Stimulated activated CD8-positive, alpha-beta memory T cell treated with anti-CD3 and anti-CD28 coated beads, Interleukin-15, amount 100 ng/mL, for 48 hours (primary cell): ENCODE measurements at regions not wholly inside any gene's neighbourhood (a gene's known extent, or its start where the extent isn't known, plus 50 kb on each side); places are given as distances from the start of the nearest gene placed in this dataset.

Experiments used
- DNase-seq, 2 donors: peaks; one replicate each; pipeline ENCODE4 v3.0.0-alpha.2; 2020; ENCODE audit warnings: low read depth in 2 of 2

DNA sequence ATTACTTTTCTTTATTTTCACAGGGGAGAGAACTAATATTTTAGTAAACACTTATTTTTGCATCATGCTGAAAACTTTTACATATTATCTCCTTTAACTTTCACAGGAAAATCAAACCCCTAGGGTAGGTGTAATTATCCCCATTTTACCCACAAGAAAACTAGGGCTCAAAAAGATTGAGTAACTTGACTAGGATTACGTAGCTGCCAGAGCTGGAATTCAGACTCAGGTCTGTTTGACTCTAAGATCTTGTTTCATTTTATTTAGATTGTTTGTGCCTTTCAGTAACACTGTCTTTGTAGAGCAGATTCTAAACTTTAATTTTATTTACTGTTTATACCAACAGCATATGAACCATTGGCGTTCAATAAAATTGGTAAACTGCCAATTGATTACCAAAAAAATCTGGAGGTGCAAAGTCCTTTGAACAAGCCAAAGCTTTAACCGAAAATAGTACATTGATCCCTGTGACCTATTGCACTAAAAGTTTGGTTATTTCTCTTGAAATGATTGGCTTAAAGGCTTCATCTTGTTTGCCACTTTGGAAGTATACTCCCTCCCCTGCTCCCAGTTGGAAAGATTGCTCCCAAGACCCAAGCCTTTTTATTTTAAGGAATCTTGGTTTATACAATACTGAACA is 71.0 kb upstream of the WDR26 start:
- no peak for DNase-seq

DNA sequence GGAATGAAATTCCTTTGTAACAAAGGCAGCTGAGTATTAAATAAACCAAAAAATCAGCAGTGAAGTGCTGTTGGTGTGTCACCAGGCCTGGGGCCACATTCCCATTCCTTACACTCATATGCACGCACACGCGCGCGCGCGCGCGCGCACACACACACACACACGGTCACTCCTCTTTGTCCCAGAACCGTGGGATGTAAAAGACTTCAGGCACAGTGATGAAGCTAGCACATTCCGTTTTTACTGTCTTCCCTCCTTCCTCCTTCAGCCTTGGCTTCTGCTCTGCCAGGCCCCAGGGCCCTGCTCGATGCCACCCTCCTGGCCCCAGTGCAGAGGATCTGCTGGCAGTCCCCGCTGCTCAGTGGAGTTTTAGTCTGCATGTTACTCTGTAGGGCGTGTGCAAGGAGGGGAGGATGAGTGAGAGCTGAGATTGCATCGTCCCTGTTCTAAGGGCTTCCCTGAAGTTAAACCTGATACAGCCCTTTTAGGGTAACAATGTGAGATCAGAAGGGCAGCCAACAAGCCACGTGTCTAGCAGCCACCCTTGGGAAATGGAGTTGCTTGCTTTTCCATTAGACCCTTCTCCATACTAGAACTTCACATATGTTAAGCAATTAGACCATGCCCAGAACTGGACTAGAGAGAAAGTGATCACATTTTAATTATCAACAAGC is 71.7 kb upstream of the WDR26 start:
- DNase-seq = no peak

GRCh38 chr1:224507771-224508523 is 73.3 kb upstream of the WDR26 start:
- DNase-seq = no peak

GRCh38 chr1:224509907-224510306 is 75.3 kb upstream of the WDR26 start:
- no peak for DNase-seq

GRCh38 chr1:224510880-224511645 is 76.5 kb upstream of the WDR26 start:
- no peak for DNase-seq

GRCh38 chr1:224512600-224513151 is 78.1 kb upstream of the WDR26 start:
- DNase-seq = no peak

DNA sequence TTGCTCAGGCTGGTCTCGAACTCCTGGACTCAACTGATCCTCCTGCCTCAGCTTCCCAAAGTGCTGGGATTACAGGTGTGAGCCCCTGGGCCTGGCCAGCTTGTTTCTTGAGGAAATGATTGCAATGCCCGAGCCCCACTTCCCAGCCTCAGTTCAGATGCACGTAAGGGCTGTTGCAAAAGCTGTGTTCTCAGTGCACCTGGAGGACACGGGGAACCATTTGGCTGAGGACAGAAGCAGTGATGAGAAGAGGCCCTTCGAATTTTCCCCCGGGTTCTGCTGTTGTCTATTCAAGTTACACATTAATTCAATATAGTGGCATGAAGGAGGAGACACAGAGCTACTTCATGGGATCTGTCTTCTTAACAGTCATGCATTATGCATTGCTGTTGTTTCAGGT is 78.8 kb upstream of the WDR26 start:
- no peak for DNase-seq

DNA sequence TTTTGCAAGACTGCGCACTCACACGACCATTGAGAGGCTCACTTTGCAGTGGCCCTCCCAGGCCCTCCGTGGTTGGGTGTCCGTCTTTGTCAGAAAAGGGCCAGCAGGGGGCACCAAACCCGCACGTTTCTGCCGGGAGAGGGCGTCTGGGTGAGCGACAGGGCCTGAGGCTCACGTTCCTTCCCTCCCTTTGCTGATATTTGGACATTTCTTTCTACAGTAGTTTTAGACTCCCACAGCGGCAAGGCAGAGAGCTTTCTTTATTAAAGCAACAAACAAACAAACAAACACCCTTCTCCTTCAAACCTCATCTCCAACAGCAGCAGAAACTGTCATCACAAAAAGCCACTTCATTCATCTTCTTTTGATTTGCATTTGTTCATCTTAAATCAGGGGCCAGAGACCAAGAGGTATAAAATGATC is 79.2 kb upstream of the WDR26 start:
- DNase-seq = peak; percentile 69

DNA sequence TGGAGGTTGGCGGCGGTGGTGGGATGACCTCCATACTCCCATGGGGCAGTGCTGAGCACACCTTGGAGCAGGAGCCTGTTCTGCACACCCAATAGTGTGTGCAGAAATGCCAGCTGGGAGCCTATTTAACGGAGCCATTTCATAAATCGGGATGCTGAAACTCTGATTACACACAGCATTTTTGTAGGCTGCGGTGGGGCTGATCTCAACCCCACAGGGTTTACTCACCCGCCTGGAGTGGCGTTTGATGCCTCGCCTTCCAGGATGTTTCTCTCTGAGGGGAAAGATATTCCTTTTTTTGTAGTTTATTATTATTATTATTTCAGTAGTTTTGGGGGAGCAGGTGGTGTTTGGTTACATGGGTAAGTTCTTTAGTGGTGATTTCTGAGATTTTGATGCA is 82.6 kb upstream of the WDR26 start:
- DNase-seq = no peak

GRCh38 chr1:224518528-224518927 is 83.9 kb upstream of the WDR26 start:
- DNase-seq = no peak

GRCh38 chr1:224519874-224520273 is 85.3 kb upstream of the WDR26 start:
- no peak for DNase-seq

- no peak for DNase-seq
These were observed 86.2 kb upstream of the WDR26 start for GRCh38 chr1:224520808-224521207.

GRCh38 chr1:224521904-224522734 is 87.5 kb upstream of the WDR26 start:
- no peak for DNase-seq

- DNase-seq = no peak
These were observed 89.1 kb upstream of the WDR26 start for GRCh38 chr1:224523676-224524075.

- DNase-seq = no peak
These were observed 90.1 kb upstream of the WDR26 start for GRCh38 chr1:224524679-224525078.

GRCh38 chr1:224525411-224526040 is 90.6 kb upstream of the CNIH3 start:
- DNase-seq = no peak

GRCh38 chr1:224526771-224527170 is 89.3 kb upstream of the CNIH3 start:
- DNase-seq = no peak

DNA sequence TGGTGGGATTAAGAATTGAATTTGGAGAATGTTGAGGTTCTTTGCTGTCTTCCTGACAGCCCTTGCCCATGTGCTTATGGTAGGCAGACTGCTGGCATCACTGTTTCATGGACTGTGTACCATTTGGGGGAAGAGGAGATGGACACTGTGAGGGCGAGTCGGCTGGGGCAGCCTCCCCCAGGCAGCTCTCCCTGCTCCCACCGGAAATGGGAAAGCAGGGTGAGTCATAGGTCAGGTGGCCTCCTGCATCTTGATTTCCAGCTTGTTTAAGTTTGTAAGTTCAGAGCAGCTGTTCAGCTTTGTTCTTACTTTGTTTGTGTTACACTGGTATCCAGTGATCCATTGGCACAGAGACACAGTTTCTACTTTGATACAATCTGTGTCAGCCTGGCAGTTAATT is 87.2 kb upstream of the CNIH3 start:
- no peak for DNase-seq

- no peak for DNase-seq
These were observed 86.3 kb upstream of the CNIH3 start for GRCh38 chr1:224529844-224530243.

- no peak for DNase-seq
These were observed 82.6 kb upstream of the CNIH3 start for GRCh38 chr1:224533517-224533916.

- no peak for DNase-seq
These were observed 81.4 kb upstream of the CNIH3 start for GRCh38 chr1:224534731-224535130.
